ENCODE measurements at regions not wholly inside any gene's neighbourhood (a gene's known extent, or its start where the extent isn't known, plus 50 kb on each side); places are given as distances from the start of the nearest gene placed in this dataset.

- peak; percentile 23 for FAIRE-seq
Measured at GRCh38 chr1:115411371-115412063, 73.5 kb upstream of the NGF start.

- FAIRE-seq = no peak
Measured at GRCh38 chr1:115409094-115410015, 71.3 kb upstream of the NGF start.

- FAIRE-seq = no peak
Measured at GRCh38 chr1:115408533-115408932, 70.5 kb upstream of the NGF start.

- FAIRE-seq = no peak
Measured at GRCh38 chr1:115404911-115405310, 66.9 kb upstream of the NGF start.

GRCh38 chr1:115402753-115403184, 64.7 kb upstream of the NGF start:
- FAIRE-seq = no peak

GRCh38 chr1:115401676-115402075, 63.6 kb upstream of the NGF start:
- no peak for FAIRE-seq

GRCh38 chr1:115400891-115401290, 62.8 kb upstream of the NGF start:
- no peak for FAIRE-seq

- FAIRE-seq = no peak
Measured at GRCh38 chr1:115400426-115400825, 62.4 kb upstream of the NGF start.

- no peak for FAIRE-seq
Measured at GRCh38 chr1:115398745-115399144, 60.7 kb upstream of the NGF start.

Data from endometrium (tissue), 2 donors.